ENCODE measurements at regions not wholly inside any gene's neighbourhood (a gene's known extent, or its start where the extent isn't known, plus 50 kb on each side); places are given as distances from the start of the nearest gene placed in this dataset.
"Not testable (repeated sequence)": the region's sequence is repeated elsewhere in the genome, so short reads cannot be mapped to it uniquely, and the experiment has no call there.

- DNase-seq (ENCODE audit: low spot score), result no peak
Measured at GRCh38 chr9:29150606-29151005, 1577.3 kb upstream of the C9orf72 start.

GRCh38 chr9:29160763-29161353 lies 1587.6 kb upstream of the C9orf72 start:
- no peak for DNase-seq (ENCODE audit: low spot score)

GRCh38 chr9:29174136-29174535 lies 1600.9 kb upstream of the C9orf72 start:
- DNase-seq (ENCODE audit: low spot score), result no peak

- no peak for DNase-seq (ENCODE audit: low spot score)
Measured at GRCh38 chr9:29176231-29176630, 1603.0 kb upstream of the C9orf72 start.

- no peak for DNase-seq (ENCODE audit: low spot score)
Measured at GRCh38 chr9:29176786-29177185, 1603.5 kb upstream of the C9orf72 start.

- no peak for DNase-seq (ENCODE audit: low spot score)
Measured at GRCh38 chr9:29183971-29184370, 1610.7 kb upstream of the C9orf72 start.

GRCh38 chr9:29188771-29189170 lies 1615.5 kb upstream of the C9orf72 start:
- DNase-seq (ENCODE audit: low spot score), result not testable (repeated sequence)

- DNase-seq (ENCODE audit: low spot score), result not testable (repeated sequence)
Measured at GRCh38 chr9:29189221-29189620, 1615.9 kb upstream of the C9orf72 start.

- DNase-seq (ENCODE audit: low spot score), result no peak
Measured at GRCh38 chr9:29198861-29199260, 1625.6 kb upstream of the C9orf72 start.

GRCh38 chr9:29199975-29200374 lies 1626.7 kb upstream of the C9orf72 start:
- no peak for DNase-seq (ENCODE audit: low spot score)

GRCh38 chr9:29200650-29201049 lies 1627.4 kb upstream of the C9orf72 start:
- no peak for DNase-seq (ENCODE audit: low spot score)

GRCh38 chr9:29203244-29203930 lies 1630.1 kb upstream of the C9orf72 start:
- no peak for DNase-seq (ENCODE audit: low spot score)

- DNase-seq (ENCODE audit: low spot score), result no peak
Measured at GRCh38 chr9:29208670-29209069, 1635.4 kb upstream of the C9orf72 start.

GRCh38 chr9:29209748-29210291 lies 1636.5 kb upstream of the C9orf72 start:
- no peak for DNase-seq (ENCODE audit: low spot score)

- DNase-seq (ENCODE audit: low spot score), result no peak
Measured at GRCh38 chr9:29211003-29211579, 1637.8 kb upstream of the C9orf72 start.

- DNase-seq (ENCODE audit: low spot score), result peak; percentile 74
Measured at GRCh38 chr9:29211580-29212396, 1638.5 kb upstream of the C9orf72 start.

GRCh38 chr9:29212397-29213387 lies 1639.4 kb upstream of the C9orf72 start:
- peak; percentile 65 for DNase-seq (ENCODE audit: low spot score)

GRCh38 chr9:29213417-29214153 lies 1640.3 kb upstream of the C9orf72 start, which contains the start of gene LINGO2:
Gene LINGO2 (minus strand): TSS chr9:29213601.
- peak; percentile 71 for DNase-seq (ENCODE audit: low spot score)

- DNase-seq (ENCODE audit: low spot score), result peak; percentile 67
Measured at GRCh38 chr9:29214154-29214689, 1640.9 kb upstream of the C9orf72 start.

GRCh38 chr9:29214690-29215253 lies 1641.5 kb upstream of the C9orf72 start:
- DNase-seq (ENCODE audit: low spot score), result peak; percentile 66

All from left forelimb (tissue), 1 donor.